ENCODE measurements at regions not wholly inside any gene's neighbourhood (a gene's known extent, or its start where the extent isn't known, plus 50 kb on each side); places are given as distances from the start of the nearest gene placed in this dataset.
A peak's percentile ranks its signal among the peaks of the same experiment; 100 is the strongest.

DNA sequence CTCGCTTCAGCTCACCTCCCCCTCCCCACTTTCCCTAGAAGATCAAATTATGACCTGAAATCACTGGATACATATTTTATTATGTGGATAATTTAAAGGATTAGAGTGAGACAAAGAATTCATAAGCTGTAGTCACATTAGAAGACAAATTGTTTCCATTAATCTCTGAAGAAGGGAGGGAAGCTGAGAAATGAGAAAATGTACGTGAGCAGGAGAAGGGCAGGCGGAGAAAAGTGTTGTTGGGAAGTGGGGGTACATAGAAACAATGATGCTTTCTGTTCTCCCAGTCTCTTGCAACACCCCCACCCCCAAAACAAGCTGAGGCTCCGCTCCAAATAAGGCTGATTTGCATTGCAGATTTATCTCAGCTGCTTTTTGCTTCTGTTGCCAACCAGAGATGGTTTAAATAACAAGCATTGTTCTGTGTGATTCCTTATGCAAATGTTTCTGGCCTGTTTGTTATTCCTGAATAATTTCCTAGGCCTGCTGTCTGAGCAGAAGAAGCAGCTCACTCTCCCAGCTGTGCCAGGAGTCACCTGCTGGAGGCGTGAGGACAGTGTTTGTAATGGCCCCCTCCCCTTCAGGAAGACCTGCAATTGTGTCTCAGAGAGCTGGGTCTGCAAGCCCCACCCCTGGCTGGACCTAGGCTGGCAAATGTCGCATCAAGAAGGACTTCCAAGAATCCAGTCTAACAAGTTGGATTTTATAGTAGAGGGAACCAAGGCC is 121.8 kb upstream of the TNR start:
- no peak for DNase-seq (ENCODE audit: low read depth in 2 of 2)

DNA sequence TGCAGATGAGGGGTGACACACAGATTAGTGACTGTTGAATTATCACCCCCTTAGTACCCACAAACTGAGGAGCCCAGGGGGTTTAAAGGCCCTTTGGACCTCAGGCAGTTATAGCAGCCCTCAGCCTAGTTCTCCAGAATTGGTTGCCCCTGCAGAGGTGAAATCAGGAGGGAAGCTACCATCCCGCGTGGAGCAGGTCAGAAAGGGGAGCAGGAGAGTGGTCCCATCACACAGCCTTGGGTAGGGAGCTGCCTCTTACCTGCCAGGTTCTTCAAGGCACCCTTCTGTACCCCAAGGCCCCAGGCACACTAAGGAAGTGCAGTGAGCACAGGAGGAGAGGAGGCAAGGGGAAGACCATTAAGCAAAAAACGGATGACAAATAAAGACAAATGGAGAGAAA is 121.2 kb upstream of the TNR start:
- no peak for DNase-seq (ENCODE audit: low read depth in 2 of 2)

GRCh38 chr1:175864183-175864582 is 120.8 kb upstream of the TNR start:
- DNase-seq (ENCODE audit: low read depth in 2 of 2) = no peak

DNA sequence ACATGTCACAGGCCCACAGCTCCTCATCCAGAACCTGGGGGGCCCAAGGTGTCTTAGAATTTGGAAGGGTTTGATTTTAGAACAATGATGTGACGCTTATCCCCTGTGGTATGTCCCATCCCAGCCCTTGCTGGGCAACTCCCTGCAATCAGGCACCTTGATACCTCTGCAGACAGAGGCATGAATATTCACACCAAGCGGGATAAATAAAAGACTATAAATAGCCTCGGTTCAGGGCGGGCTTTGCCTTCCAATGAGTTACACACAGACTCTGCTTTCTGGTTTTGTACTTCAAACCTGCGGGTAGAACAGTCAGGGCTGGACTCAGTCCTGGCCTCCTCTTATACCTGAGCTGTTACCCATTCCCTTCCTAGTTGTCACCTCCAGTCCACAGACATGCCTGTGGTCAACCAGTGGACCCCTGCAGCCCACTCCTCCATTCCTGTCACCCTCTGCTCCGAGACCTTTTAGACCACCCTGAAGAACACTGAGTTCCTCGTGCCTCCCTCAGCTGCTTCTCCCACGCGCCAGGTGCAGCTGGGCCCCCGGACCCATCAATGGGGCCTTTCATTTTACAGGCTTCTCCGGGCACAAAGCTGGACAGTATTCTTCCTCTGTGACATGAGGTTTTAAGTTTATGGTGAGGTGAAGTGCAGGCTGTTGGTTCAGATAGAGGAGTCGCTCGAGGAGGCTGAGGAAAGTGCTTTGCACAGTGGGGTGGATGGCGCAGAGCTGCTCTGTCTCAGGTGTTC is 120.1 kb upstream of the TNR start:
- no peak for DNase-seq (ENCODE audit: low read depth in 2 of 2)

GRCh38 chr1:175862408-175862807 is 119.0 kb upstream of the TNR start:
- DNase-seq (ENCODE audit: low read depth in 2 of 2) = no peak

DNA sequence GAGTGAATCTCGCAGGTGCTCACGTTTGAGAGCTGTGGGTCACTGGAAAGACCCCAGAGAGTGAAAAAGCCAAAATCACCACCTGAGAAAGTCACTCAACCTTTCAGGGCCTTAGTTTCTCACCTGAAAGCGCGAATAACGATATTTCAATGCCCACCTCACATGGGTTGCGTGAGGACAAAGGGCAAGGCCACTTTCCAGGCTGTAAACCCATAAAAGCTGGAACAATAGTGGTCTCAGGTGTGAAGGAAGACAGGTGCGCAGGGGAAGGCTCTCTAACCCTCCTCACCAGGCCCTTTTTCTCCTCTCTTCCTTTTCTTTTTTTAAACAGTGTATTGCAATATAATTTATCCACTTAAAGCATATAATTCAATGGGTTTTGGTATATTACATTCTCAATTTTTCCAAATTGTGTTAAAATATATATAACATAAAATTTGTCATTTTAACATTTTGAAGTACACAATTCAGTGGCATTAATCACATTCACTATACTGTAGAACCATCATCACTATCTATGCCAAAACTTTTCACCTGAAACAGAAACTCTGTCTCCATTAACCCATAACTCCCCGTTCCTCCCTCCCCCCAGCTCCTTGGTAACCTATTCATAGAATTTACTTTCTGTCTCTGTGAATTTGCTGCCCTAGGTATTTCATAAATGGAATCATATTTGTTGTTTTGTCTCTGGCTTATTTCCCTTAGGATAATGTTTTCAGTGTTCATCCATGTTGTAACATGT is 118.4 kb upstream of the TNR start:
- DNase-seq (ENCODE audit: low read depth in 2 of 2) = no peak

- DNase-seq (ENCODE audit: low read depth in 2 of 2) = no peak
Measured at GRCh38 chr1:175857756-175858155, 114.4 kb upstream of the TNR start.

- DNase-seq (ENCODE audit: low read depth in 2 of 2) = no peak
Measured at GRCh38 chr1:175853681-175854080, 110.3 kb upstream of the TNR start.

GRCh38 chr1:175851749-175852148 is 108.4 kb upstream of the TNR start:
- DNase-seq (ENCODE audit: low read depth in 2 of 2) = no peak

GRCh38 chr1:175848329-175848728 is 104.9 kb upstream of the TNR start:
- DNase-seq (ENCODE audit: low read depth in 2 of 2) = no peak

- DNase-seq (ENCODE audit: low read depth in 2 of 2) = no peak
Measured at GRCh38 chr1:175845985-175846384, 102.6 kb upstream of the TNR start.

GRCh38 chr1:175845338-175845737 is 101.9 kb upstream of the TNR start:
- DNase-seq (ENCODE audit: low read depth in 2 of 2) = no peak

DNA sequence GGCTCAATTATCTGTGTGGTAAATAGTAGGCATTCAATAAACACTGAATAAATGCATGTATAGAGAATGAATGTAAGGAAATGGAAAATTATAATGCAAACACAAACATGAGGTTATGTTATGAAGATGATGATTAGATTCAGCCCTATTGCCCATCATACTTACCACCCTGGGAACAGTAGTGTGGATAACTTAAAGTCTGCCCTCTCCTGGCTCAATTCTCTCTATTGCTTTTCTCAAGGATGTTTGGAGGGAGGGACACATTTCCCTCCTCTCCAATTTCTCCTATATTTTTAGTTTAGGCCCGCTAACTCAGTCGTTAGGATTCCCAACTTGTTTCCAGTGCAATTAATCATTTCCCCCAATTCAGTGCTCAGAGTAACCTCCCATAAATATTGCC is 101.5 kb upstream of the TNR start:
- DNase-seq (ENCODE audit: low read depth in 2 of 2) = no peak

GRCh38 chr1:175842550-175842949 is 99.2 kb upstream of the TNR start:
- DNase-seq (ENCODE audit: low read depth in 2 of 2) = no peak

DNA sequence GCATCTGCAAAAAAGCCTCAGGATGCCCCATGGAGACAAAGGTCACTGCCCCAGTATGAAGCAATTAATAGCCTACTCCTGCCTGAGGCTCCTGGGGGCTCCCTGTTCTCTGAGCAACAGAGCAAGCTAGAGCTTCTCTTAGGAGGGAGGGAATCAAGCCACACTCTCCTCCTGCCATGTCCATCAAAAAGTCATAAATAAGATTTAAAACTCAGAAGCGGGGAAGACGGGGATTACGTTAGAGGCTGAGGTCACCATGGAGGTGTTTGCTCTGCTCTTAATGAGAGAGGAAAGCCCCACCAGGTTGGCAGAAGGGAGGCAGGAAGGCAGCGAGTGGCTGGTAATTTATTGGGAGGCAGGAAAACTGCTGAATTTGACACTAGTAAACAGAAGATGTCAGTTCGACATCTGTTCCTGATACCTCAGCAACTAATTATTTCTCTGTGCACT is 98.4 kb upstream of the TNR start:
- DNase-seq (ENCODE audit: low read depth in 2 of 2) = no peak

DNA sequence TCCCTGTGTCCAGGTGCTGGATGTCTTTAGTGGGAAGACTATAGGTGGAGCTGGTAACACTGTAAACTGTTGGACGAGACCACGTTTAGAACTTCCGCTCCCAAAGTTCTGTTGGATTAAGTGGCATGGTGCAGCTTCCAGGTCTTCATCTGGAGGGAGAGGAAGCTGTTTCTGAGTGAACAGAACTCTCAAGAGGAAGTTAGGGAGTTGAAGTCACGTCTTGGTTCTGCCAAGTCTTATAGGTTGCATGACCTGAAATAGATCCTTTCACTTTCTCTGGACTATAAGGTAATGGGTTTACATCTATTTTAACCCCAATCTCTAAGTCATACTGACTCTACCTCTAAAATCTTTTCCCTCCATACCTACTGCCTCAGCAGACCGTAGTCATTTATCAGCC is 97.4 kb upstream of the TNR start:
- DNase-seq (ENCODE audit: low read depth in 2 of 2) = no peak

GRCh38 chr1:175839779-175840669 is 96.6 kb upstream of the TNR start:
- peak in 1 of 2 donors; percentile 31 for DNase-seq (ENCODE audit: low read depth in 2 of 2)

DNA sequence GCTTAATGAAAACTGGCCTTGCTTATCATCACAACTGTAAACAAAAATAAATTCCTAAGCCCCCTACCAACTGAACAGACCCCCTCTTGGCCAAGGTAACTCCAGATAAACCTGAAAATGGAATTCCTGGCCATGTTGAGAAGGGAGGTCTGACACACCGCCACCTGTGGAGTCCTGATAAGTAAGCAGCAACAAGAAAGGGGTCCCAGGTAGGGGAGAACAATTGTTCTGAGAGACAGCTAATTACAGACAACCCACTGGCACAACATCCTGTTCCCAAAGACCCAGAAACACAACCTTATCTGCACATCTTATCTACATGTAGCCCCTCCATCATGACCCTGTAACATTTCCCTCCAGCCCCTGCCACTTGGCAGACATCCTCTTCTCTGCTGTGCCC is 91.2 kb upstream of the TNR start:
- DNase-seq (ENCODE audit: low read depth in 2 of 2) = no peak

DNA sequence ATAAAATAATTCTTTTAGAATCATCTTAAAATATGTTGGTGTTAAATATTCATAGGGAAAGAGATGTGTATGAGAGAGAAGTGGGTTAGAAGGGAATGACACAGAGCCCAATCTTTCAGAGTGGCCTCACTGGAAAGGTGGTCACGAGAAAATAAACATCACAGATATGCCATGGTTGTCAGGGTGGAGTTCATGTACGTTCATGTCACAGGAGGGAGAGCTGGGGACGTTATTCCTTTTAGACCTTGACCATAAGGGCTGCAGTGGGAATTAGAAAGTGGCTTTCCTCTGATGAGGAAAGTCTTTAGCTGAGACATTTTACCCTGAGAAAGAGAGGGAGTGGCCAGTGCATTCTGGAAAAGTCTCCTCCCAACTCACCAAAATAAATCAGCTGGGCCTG is 90.6 kb upstream of the TNR start:
- DNase-seq (ENCODE audit: low read depth in 2 of 2) = no peak

DNA sequence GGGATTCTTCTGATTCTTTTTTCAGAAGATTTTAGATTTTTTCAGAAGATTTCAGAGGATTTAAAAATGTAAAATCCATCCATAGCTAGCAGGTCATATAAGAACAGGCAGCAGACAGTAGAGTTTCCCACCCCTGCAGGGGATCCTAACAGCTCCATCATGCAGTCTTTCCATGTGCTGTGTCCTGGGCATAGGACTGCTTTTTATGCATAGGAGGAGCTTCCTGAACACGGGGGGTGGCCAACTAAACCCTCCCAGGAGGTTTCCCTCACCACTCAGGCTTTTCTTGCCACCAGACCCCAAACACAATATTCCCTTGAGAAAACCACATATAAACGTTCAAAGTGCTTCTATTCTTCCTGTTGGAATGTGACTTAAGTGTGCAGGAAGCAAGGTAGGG is 90.1 kb upstream of the TNR start:
- DNase-seq (ENCODE audit: low read depth in 2 of 2) = no peak

DNA sequence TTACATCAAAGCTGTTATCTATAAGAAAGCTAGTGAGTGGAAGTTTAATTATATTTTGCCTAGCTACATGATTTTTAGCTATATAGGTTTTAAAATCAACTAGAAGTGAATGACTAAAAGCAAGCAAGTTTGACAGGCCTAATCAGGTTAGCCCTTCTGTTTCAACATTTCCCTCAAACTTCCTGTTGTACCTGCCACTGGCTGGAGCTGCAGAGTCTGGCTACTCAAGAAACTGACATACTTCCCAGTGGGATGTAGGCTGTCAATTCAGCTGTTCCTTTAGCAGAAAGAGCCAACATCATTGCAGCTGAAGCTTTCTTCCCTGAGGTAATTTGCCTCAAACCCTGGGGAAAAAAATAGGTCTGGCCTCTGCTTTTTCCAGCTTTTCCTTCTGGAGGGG is 87.1 kb upstream of the TNR start:
- no peak for DNase-seq (ENCODE audit: low read depth in 2 of 2)

DNA sequence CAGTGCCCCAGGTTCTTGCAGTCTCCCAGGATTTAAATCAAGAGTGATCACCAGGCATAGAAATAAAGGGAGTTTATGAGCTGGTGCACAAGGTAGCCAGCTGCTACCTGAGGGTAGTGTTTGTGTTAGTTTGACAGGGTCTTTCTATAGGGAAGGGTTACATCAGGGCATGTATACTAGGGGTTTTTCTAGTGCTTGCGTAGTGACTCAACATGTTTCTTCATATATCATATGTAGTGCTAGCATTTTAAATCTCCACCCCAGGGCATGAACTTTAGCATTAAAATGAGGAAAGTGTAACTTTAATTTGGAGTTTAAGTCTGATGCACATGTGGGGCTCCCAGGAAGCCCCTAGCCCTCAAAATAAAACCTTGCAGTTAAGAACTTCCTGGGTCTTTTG is 86.5 kb upstream of the TNR start:
- DNase-seq (ENCODE audit: low read depth in 2 of 2) = no peak

Measured in lung microvascular endothelial cell (primary cell).